ENCODE measurements at regions not wholly inside any gene's neighbourhood (a gene's known extent, or its start where the extent isn't known, plus 50 kb on each side); places are given as distances from the start of the nearest gene placed in this dataset.

DNA sequence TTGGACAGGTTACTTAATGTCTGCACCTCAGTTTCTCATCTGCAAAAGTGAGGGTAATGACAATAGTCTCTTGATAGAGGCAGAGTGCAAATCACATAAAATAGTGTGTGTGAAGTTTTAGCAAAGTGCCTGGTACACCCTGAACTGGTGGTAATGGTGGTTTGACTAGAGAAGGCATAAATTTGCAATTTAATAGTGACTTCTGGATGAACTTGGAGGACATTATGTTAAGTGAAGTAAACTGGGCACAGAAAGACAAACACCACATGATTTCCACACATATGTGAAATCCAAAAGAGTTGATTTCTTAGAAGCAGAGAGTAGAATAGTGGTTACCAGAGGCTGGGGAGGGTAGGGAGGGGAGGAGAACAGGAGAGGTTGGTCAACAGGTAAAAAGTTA, 54.8 kb upstream of the FUT8 start:
- DNase-seq (no peak), ATAC-seq (no peak)
- intact Hi-C loops (cut with DNase I), result no loop called here

DNA sequence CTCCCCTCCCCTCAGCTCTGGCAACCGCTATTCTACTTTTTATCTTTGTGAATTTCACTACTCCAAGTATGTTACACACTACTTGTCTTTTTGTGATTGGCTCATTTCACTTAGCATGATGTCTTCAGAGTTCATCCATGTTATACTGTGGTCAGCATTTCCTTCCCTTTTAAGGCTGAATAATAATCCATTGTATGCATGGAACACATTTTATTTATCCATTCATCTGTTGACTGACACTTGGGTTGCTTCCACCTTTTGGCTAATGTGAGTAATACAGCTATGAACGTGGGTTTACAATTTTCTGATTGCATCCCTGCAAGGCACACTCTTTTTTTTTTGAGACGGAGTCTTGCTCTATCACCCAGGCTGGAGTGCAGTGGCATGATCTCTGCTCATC, 53.0 kb upstream of the FUT8 start:
- intact Hi-C loops (cut with DNase I), result no loop called here
- ATAC-seq (no peak), DNase-seq (no peak)

DNA sequence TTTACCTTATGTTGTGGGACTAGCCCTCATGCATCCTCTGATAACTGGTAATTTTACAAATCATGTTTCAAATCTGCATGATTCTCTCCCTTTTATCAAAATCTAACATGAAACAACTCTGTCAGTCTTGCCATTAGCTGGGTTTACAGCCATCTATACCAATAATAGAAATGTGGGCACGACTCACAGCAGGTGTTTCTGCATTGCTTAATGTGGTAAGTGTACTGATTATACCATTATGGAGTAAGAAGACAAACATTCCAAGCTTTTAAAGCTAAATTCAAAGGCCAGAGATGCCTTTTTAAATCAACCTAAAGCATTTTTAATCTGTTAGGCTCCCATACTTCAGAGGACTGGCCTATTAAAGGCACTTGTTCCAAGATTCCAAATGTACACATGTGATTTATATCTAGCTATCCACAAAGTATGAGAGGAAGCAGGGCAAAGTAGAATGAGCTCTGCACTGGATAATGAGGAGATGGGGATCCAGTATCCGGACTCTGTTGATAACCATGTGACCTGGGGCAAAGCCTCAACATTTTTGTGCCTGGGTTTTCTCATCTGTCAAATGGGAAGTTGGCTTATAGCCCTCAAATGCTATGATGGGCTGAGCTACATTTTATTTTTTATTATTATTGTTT, 52.3 kb upstream of the FUT8 start:
- no peak for DNase-seq
- intact Hi-C loops (cut with DNase I), result no loop called here
- ATAC-seq, result no peak

DNA sequence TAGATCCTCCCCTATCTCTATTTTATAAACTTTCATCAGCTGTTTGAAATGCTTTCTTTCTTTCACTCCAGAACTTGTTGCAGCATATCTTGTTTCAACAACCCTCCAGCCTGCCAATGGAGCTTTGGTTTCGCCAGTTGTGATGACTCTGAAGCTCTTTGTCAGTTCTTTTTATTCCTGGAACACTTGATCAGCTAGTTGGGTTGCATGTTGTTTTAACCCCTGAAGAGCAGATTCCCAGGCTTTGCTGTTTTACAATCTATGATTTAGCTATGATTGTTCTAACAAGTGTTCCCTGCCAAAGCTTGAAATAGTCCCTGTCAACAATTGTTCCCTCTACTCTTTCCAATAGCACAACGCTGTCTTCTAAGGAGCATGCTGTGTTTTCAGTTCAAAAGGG, 50.6 kb upstream of the FUT8 start:
- peak; percentile 35 for DNase-seq
- peak in 1 of 2 donors; percentile 83 for ATAC-seq
- intact Hi-C loops (cut with DNase I), result no loop called here

Small RNA genes lying in the stretch of these regions (microRNA-seq; reads per million reads assigned to microRNA genes)
- 0 reads per million in 2 donors for gene MIR4708

Measured in left cardiac atrium (tissue), 4 donors.